GM23338 (cell line): ENCODE measurements at regions not wholly inside any gene's neighbourhood (a gene's known extent, or its start where the extent isn't known, plus 50 kb on each side); places are given as distances from the start of the nearest gene placed in this dataset.

Source experiments
- CREB1 ChIP-seq: fragments of 250-450 bp; sonication (Bioruptor Pico); IDR thresholded peaks from 2 replicates; pipeline ENCODE4 v1.5.0; 2020; ENCODE audit warnings: low read depth, mild to moderate bottlenecking, moderate library complexity
- CTCF ChIP-seq, 2 experiments: fragments of 200-600 bp in 1 of 2; sonication (generic) in 1 of 2; conservative IDR thresholded peaks; 2 replicates each; pipeline versions ENCODE4 v1.5.1 to v1.6.1; 2016 to 2017; ENCODE audit warnings: antibody characterized with exemption in 2 of 2, low read depth in 2 of 2, mild to moderate bottlenecking in 2 of 2, moderate library complexity in 1 of 2
- POLR2AphosphoS5 ChIP-seq: IDR thresholded peaks from 2 replicates; pipeline ENCODE4 v1.6.1; 2016; ENCODE audit warnings: antibody characterized with exemption, low read depth
- REST ChIP-seq: IDR thresholded peaks from one replicate; pipeline ENCODE4 v1.6.1; 2018; ENCODE audit warnings: antibody characterized with exemption; ENCODE audit not compliant: unreplicated experiment

GRCh38 chr21:18495523-18495922, 91.9 kb upstream of the TMPRSS15 start:
- TF ChIP-seq CTCF (conservative IDR thresholded peaks at IDR 0.05; ENCODE audit: low read depth in 2 of 2) = no peak
- TF ChIP-seq POLR2AphosphoS5 = no peak
- TF ChIP-seq CREB1 (CRISPR knock-in tag) = no peak
- TF ChIP-seq REST = no peak
